Transverse colon (tissue), 4 donors: ENCODE measurements at regions not wholly inside any gene's neighbourhood (a gene's known extent, or its start where the extent isn't known, plus 50 kb on each side); places are given as distances from the start of the nearest gene placed in this dataset.

Source experiments
- DNase-seq: peaks from one replicate; pipeline ENCODE4 v3.0.0-alpha.2; 2019
- H3K27ac ChIP-seq, 4 donors: fragments of 200-600 bp; sonication (generic); 2 replicates each; pipeline ENCODE4 v1.5.1; 2016 to 2018; ENCODE audit warnings: inconsistent platforms in 4 of 4
- H3K27me3 ChIP-seq: fragments of 200-600 bp; sonication (generic); 2 replicates; pipeline ENCODE4 v1.5.1; 2017; ENCODE audit warnings: inconsistent platforms
- H3K36me3 ChIP-seq, 4 donors: fragments of 200-600 bp; sonication (generic); 2 replicates each; pipeline ENCODE4 v1.5.1; 2017 to 2019; ENCODE audit warnings: inconsistent platforms in 4 of 4
- H3K4me1 ChIP-seq, 4 donors: fragments of 200-600 bp; sonication (generic); 2 replicates each; pipeline ENCODE4 v1.5.1; 2017 to 2020; ENCODE audit warnings: inconsistent platforms in 4 of 4
- H3K4me3 ChIP-seq, 4 donors: fragments of 200-600 bp; sonication (generic); 1 replicate in 1 of 4; 2 replicates in 3 of 4; pipeline versions ENCODE4 v1.5.1 to v1.6.1; 2017 to 2019; ENCODE audit warnings: inconsistent platforms in 4 of 4
- H3K9me3 ChIP-seq, 2 donors: fragments of 200-600 bp; sonication (generic); 2 replicates each; pipeline ENCODE4 v1.5.1; 2017 to 2019; ENCODE audit warnings: inconsistent platforms in 2 of 2
- EP300 ChIP-seq: sonication (generic); formaldehyde crosslinking; IDR thresholded peaks from one replicate; pipeline ENCODE4 v1.6.1; 2017; ENCODE audit warnings: antibody characterized with exemption, low read depth
- POLR2A ChIP-seq: fragments of 450-650 bp; IDR thresholded peaks from one replicate; pipeline ENCODE4 v1.6.1; 2016; ENCODE audit warnings: antibody characterized with exemption, mild to moderate bottlenecking, moderate library complexity
- POLR2AphosphoS5 ChIP-seq, 3 donors: sonication (generic); formaldehyde crosslinking; IDR thresholded peaks; one replicate each; pipeline ENCODE4 v1.6.1; 2016; ENCODE audit warnings: antibody characterized with exemption in 3 of 3
- WGBS, 2 donors: methylation state at CpG; one replicate each; pipeline ENCODE4 v1.1.5; 2018; ENCODE audit warnings: low coverage in 1 of 2; 5-methylcytosine and 5-hydroxymethylcytosine counted together
- in situ Hi-C, 4 donors: fragments of 200-750 bp; cut with MboI; loops; one replicate each; pipeline versions ENCODE4 v1.15.0 to v1.15.1; 2017; ENCODE audit warnings: low sequenced_read_pairs in 3 of 4, low pct_ligation_motif_present in 1 of 4, low pct_unique_long_range_greater_than_20kb in 1 of 4
- intact Hi-C: fragments of 100-400 bp; cut with DNase I; formaldehyde crosslinking; loops from one replicate; pipeline ENCODE4 v1.15.1; 2023; ENCODE audit warnings: low total_unique reads
- TF ChIP-seq, protein P1 (sequence below), 5 experiments: fragments of 200-600 bp in 3 of 5; fragments of 450-650 bp in 2 of 5; sonication (generic) in 3 of 5; IDR thresholded peaks; 1 replicate in 2 of 5; 2 replicates in 3 of 5; pipeline ENCODE4 v1.5.1; 2016 to 2017; ENCODE audit warnings: antibody characterized with exemption in 5 of 5, inconsistent platforms in 3 of 5, mild to moderate bottlenecking in 2 of 5, moderate library complexity in 1 of 5

GRCh38 chr9:13879981-13880380, 434.0 kb downstream of the NFIB start:
- DNase-seq: no peak
- Histone ChIP-seq H3K36me3 (no peaks in the 10 kb centered on the region), H3K4me3 (no peak overlapping the region), H3K9me3 (no peaks in the 10 kb centered on the region), H3K27me3 (no peaks in the 10 kb centered on the region), H3K4me1 (peaks cover 0 to 12% (median 4%) of the 10 kb centered on the region in 4 donors), H3K27ac (no peak overlapping the region)
- TF ChIP-seq EP300 (no peak), POLR2AphosphoS5 (IDR thresholded peaks at IDR 0.05) (no peak), POLR2A (no peak)
- TF ChIP-seq, protein P1, sequence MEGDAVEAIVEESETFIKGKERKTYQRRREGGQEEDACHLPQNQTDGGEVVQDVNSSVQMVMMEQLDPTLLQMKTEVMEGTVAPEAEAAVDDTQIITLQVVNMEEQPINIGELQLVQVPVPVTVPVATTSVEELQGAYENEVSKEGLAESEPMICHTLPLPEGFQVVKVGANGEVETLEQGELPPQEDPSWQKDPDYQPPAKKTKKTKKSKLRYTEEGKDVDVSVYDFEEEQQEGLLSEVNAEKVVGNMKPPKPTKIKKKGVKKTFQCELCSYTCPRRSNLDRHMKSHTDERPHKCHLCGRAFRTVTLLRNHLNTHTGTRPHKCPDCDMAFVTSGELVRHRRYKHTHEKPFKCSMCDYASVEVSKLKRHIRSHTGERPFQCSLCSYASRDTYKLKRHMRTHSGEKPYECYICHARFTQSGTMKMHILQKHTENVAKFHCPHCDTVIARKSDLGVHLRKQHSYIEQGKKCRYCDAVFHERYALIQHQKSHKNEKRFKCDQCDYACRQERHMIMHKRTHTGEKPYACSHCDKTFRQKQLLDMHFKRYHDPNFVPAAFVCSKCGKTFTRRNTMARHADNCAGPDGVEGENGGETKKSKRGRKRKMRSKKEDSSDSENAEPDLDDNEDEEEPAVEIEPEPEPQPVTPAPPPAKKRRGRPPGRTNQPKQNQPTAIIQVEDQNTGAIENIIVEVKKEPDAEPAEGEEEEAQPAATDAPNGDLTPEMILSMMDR (IDR thresholded peaks at IDR 0.05): no peak
- in situ Hi-C loops (no loop called here), intact Hi-C loops (no loop called here)
- WGBS, 2 donors: 86 to 97% methylated on average over 1 of the region's 1 CpG

DNA sequence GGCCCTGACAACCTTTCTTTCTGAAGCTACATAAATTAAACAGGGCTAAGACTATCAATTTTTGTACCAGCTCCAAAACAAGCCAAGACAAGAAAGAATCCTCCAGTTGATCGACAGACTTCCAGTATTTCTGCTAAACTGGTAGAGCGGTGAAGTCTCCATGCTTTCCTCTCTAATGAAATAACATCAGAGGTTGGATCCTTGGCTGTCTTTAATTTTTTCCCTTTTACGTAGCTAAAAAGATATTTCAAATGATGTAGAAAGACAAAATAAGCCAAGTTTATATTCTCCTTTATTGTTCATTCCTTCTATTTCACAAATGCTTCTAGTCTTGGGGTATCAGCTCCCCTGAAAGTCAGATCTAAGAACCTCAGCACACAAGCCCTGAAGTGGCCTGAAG, 434.9 kb downstream of the NFIB start:
- no peak overlapping the region for H3K27ac ChIP-seq
- 80 to 88% methylated on average over 3 of the region's 3 CpGs for WGBS, 2 donors
- no peaks in the 10 kb centered on the region for H3K36me3 ChIP-seq
- TF ChIP-seq POLR2AphosphoS5 (IDR thresholded peaks at IDR 0.05): no peak
- TF ChIP-seq EP300: no peak
- TF ChIP-seq, protein P1 (IDR thresholded peaks at IDR 0.05): no peak
- no peak for TF ChIP-seq POLR2A
- no peak overlapping the region for H3K4me3 ChIP-seq
- H3K9me3 ChIP-seq: no peaks in the 10 kb centered on the region
- intact Hi-C loops (no loop called here), in situ Hi-C loops (no loop called here)
- no peaks in the 10 kb centered on the region for H3K27me3 ChIP-seq
- no peak for DNase-seq
- peaks cover 0 to 12% (median 4%) of the 10 kb centered on the region in 4 donors for H3K4me1 ChIP-seq

DNA sequence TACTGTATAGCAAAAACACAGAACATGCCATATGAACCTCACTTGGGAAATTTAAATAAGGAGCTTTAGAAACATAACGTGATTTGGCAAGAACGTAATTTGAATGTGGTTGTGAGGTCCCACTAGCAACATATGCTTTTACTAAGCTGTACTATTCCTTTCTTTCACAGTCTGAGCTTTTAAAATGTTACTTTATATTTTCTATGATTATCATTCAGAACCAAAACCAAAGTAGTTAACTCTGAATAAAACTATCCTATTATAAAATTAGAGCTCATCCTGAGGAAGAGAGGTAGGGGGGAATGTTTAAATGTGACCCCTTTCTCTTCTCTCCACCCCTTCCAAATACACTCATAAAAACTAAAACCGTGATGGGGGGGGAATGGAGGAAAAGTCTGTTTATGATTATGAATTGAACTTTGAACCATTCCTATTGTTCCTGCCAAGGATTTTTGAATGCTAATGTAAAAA, 435.7 kb downstream of the NFIB start:
- no peaks in the 10 kb centered on the region for H3K27me3 ChIP-seq
- no peak overlapping the region for H3K4me3 ChIP-seq
- no peaks in the 10 kb centered on the region for H3K9me3 ChIP-seq
- no peak for DNase-seq
- no peak overlapping the region for H3K27ac ChIP-seq
- TF ChIP-seq POLR2AphosphoS5 (IDR thresholded peaks at IDR 0.05) (no peak), EP300 (no peak), POLR2A (no peak)
- TF ChIP-seq, protein P1 (IDR thresholded peaks at IDR 0.05): no peak
- in situ Hi-C loops: no loop called here
- intact Hi-C loops: no loop called here
- 35 to 48% methylated on average over 3 of the region's 3 CpGs for WGBS, 2 donors
- no peaks in the 10 kb centered on the region for H3K36me3 ChIP-seq
- H3K4me1 ChIP-seq: peaks cover 0 to 12% (median 4%) of the 10 kb centered on the region in 4 donors

DNA sequence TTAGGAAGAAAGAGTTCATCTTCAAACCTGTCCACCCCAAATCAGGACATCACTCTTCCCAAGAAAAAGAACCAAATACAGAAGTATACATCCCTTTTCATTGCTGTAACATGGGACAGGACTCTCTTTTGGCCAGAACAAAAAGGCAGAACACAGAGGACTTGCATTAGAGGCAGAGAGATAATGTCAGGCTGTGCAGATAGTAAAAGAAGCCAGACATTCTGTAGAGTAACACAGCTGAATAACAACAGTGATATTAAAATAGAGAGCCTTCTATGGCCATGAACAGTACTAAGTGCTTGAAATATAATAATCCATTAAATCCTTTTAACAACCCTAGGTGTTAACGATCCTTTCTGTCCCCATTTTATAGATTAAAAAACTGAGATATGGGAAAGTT, 437.2 kb downstream of the NFIB start:
- Histone ChIP-seq H3K36me3 (no peaks in the 10 kb centered on the region), H3K9me3 (no peaks in the 10 kb centered on the region), H3K27me3 (no peaks in the 10 kb centered on the region), H3K4me1 (peaks cover 0 to 12% (median 4%) of the 10 kb centered on the region in 4 donors), H3K27ac (no peak overlapping the region), H3K4me3 (no peak overlapping the region)
- no peak for DNase-seq
- in situ Hi-C loops (no loop called here), intact Hi-C loops (loop anchor here (2.0 kb wide), 1 partner anchor 76 kb away; no protein-coding TSS in a partner anchor)
- TF ChIP-seq, protein P1 (IDR thresholded peaks at IDR 0.05): no peak
- TF ChIP-seq POLR2AphosphoS5 (IDR thresholded peaks at IDR 0.05): no peak
- TF ChIP-seq POLR2A: no peak
- TF ChIP-seq EP300: no peak
- 83 to 94% methylated on average over 1 of the region's 1 CpG for WGBS, 2 donors
